H1 (cell line): ENCODE measurements at regions not wholly inside any gene's neighbourhood (a gene's known extent, or its start where the extent isn't known, plus 50 kb on each side); places are given as distances from the start of the nearest gene placed in this dataset.

Experiments used
- CTCF ChIA-PET: fragments of 300-600 bp; sonication (Branson Sonifier 250); formaldehyde crosslinking; loops from one replicate; lab custom pipeline; 2021; ENCODE audit not compliant: partially characterized antibody; lab: Charles Lee
- POLR2A ChIA-PET: fragments of 300-600 bp; sonication (Branson Sonifier 250); formaldehyde crosslinking; loops from one replicate; lab custom pipeline; 2021; ENCODE audit warnings: inconsistent platforms; ENCODE audit not compliant: partially characterized antibody; lab: Charles Lee
- DNase-seq, 2 experiments: peaks; one replicate each; pipeline versions ENCODE4 v3.0.0 to v3.0.0-alpha.2; 2010 to 2022; ENCODE audit warnings: low spot score in 2 of 2, low read depth in 1 of 2, mixed read lengths in 1 of 2
- FAIRE-seq: peaks from 2 replicates; lab custom pipeline; 2011; peaks lifted over from hg19 to GRCh38; lab: Jason Lieb, UNC
- H2AFZ ChIP-seq: 2 replicates; pipeline ENCODE4 v1.8.1; 2012; ENCODE audit warnings: low read length, inconsistent platforms
- H2AK5ac ChIP-seq: 2 replicates; pipeline ENCODE4 v1.6.1; 2013; ENCODE audit warnings: low read depth, low read length
- H2BK120ac ChIP-seq: replicated peaks from 2 replicates; pipeline ENCODE3; 2013; ENCODE audit warnings: low read depth, low read length, inconsistent platforms
- H2BK12ac ChIP-seq: 2 replicates; pipeline ENCODE4 v1.6.1; 2013; ENCODE audit warnings: low read depth, low read length
- H2BK15ac ChIP-seq: 2 replicates; pipeline ENCODE4 v1.6.1; 2013; ENCODE audit warnings: low read length
- H2BK20ac ChIP-seq: 2 replicates; pipeline ENCODE4 v1.6.1; 2013; ENCODE audit warnings: low read length
- H2BK5ac ChIP-seq: 2 replicates; pipeline ENCODE4 v1.6.1; 2013; ENCODE audit warnings: low read depth, low read length
- H3K14ac ChIP-seq: 2 replicates; pipeline ENCODE4 v1.6.1; 2013; ENCODE audit warnings: inconsistent platforms; ENCODE audit not compliant: insufficient read length
- H3K18ac ChIP-seq: 2 replicates; pipeline ENCODE4 v1.6.1; 2013; ENCODE audit warnings: low read length; ENCODE audit errors: extremely low read depth
- H3K23ac ChIP-seq: 2 replicates; pipeline ENCODE4 v1.6.1; 2013; ENCODE audit warnings: inconsistent platforms; ENCODE audit not compliant: insufficient read length
- H3K23me2 ChIP-seq: 2 replicates; pipeline ENCODE4 v1.6.1; 2013; ENCODE audit warnings: low read depth, low read length
- H3K27ac ChIP-seq: 2 replicates; pipeline ENCODE4 v1.6.1; 2011; ENCODE audit warnings: low read depth, low read length, inconsistent platforms
- H3K27me3 ChIP-seq, 4 experiments: replicated peaks in 1 of 4; 1 replicate in 1 of 4; 2 replicates in 3 of 4; pipeline versions ENCODE4 v1.6.1 to v1.8.1; 2011 to 2013; ENCODE audit warnings: low read length in 3 of 4, mild to moderate bottlenecking in 3 of 4, inconsistent platforms in 2 of 4, mixed read lengths in 2 of 4, moderate library complexity in 1 of 4; ENCODE audit not compliant: control insufficient read depth in 3 of 4, insufficient read depth in 3 of 4; ENCODE audit errors: extremely low read depth in 1 of 4
- H3K36me3 ChIP-seq, 4 experiments: 2 replicates each; pipeline versions ENCODE4 v1.6.1 to v1.8.1; 2011 to 2013; ENCODE audit warnings: mild to moderate bottlenecking in 4 of 4, low read length in 3 of 4, moderate library complexity in 2 of 4, control low read depth in 1 of 4, inconsistent platforms in 1 of 4; ENCODE audit not compliant: insufficient read depth in 4 of 4, control insufficient read depth in 2 of 4
- H3K4ac ChIP-seq: replicated peaks from 2 replicates; pipeline ENCODE3; 2013; ENCODE audit warnings: low read length, low read depth, mixed read lengths, inconsistent platforms; ENCODE audit not compliant: insufficient read length
- H3K4me1 ChIP-seq, 4 experiments: replicated peaks in 1 of 4; 1 replicate in 1 of 4; 2 replicates in 3 of 4; pipeline versions ENCODE4 v1.6.1 to v1.8.1; 2011 to 2013; ENCODE audit warnings: low read length in 3 of 4, inconsistent platforms in 2 of 4, mixed read lengths in 1 of 4; ENCODE audit not compliant: insufficient read depth in 4 of 4, control insufficient read depth in 3 of 4
- H3K4me2 ChIP-seq, 2 experiments: 2 replicates each; pipeline versions ENCODE4 v1.6.1 to v1.8.1; 2011 to 2013; ENCODE audit warnings: low read depth in 2 of 2, low read length in 2 of 2, control low read depth in 1 of 2, inconsistent platforms in 1 of 2, mild to moderate bottlenecking in 1 of 2; ENCODE audit not compliant: insufficient read depth in 1 of 2
- H3K4me3 ChIP-seq, 4 experiments: fragments of 200-600, 300-600 bp in 1 of 4; sonication (generic), shearing (Covaris generic), sonication (Bioruptor Twin) in 1 of 4; 2 replicates each; pipeline versions ENCODE4 v1.5.1 to v1.8.1; 2011 to 2016; ENCODE audit warnings: low read length in 4 of 4, low read depth in 3 of 4, control low read depth in 2 of 4, inconsistent platforms in 2 of 4, mild to moderate bottlenecking in 2 of 4, mixed read lengths in 1 of 4, moderate library complexity in 1 of 4; ENCODE audit not compliant: insufficient read depth in 2 of 4; ENCODE audit errors: extremely low read depth in 1 of 4
- H3K56ac ChIP-seq: replicated peaks from 2 replicates; pipeline ENCODE3; 2013; ENCODE audit warnings: low read depth, mild to moderate bottlenecking, mixed read lengths, low read length, inconsistent platforms; ENCODE audit not compliant: insufficient read length
- H3K79me1 ChIP-seq: 2 replicates; pipeline ENCODE4 v1.6.1; 2013; ENCODE audit warnings: low read depth, low read length, control low read depth
- H3K79me2 ChIP-seq, 2 experiments: 2 replicates each; pipeline versions ENCODE4 v1.6.1 to v1.8.1; 2012 to 2013; ENCODE audit warnings: low read length in 2 of 2, mild to moderate bottlenecking in 2 of 2, inconsistent platforms in 1 of 2; ENCODE audit not compliant: insufficient read depth in 2 of 2, control insufficient read depth in 1 of 2
- H3K9ac ChIP-seq, 4 experiments: replicated peaks in 1 of 4; 1 replicate in 1 of 4; 2 replicates in 3 of 4; pipeline versions ENCODE4 v1.6.1 to v1.8.1; 2011 to 2013; ENCODE audit warnings: low read depth in 3 of 4, low read length in 3 of 4, control low read depth in 2 of 4, mild to moderate bottlenecking in 2 of 4, moderate library complexity in 2 of 4, inconsistent platforms in 1 of 4; ENCODE audit errors: extremely low read depth in 1 of 4
- H3K9me3 ChIP-seq, 2 experiments: 2 replicates each; pipeline versions ENCODE4 v1.6.1 to v1.8.1; 2012 to 2013; ENCODE audit warnings: mild to moderate bottlenecking in 2 of 2, moderate library complexity in 2 of 2, control low read depth in 1 of 2, inconsistent platforms in 1 of 2, low read depth in 1 of 2, low read length in 1 of 2, mixed read lengths in 1 of 2; ENCODE audit not compliant: insufficient read depth in 2 of 2
- H4K20me1 ChIP-seq, 2 experiments: replicated peaks in 1 of 2; 2 replicates each; pipeline versions ENCODE3 to v1.8.1; 2011 to 2013; ENCODE audit warnings: inconsistent platforms in 2 of 2, low read length in 2 of 2, mild to moderate bottlenecking in 1 of 2; ENCODE audit not compliant: insufficient read depth in 2 of 2, control insufficient read depth in 1 of 2
- H4K5ac ChIP-seq: 2 replicates; pipeline ENCODE4 v1.6.1; 2013; ENCODE audit warnings: low read length, low read depth, mixed read lengths, inconsistent platforms; ENCODE audit not compliant: insufficient read length
- H4K8ac ChIP-seq: 2 replicates; pipeline ENCODE4 v1.8.0; 2013; ENCODE audit warnings: mild to moderate bottlenecking, moderate library complexity, low read length, inconsistent platforms; ENCODE audit not compliant: insufficient read depth; ENCODE audit errors: extremely low read depth
- H4K91ac ChIP-seq: replicated peaks from 2 replicates; pipeline ENCODE3; 2013; ENCODE audit warnings: low read length, mixed read lengths, inconsistent platforms; ENCODE audit not compliant: insufficient read length
- BRCA1 ChIP-seq: IDR thresholded peaks from 2 replicates; pipeline ENCODE4 v1.6.1; 2012; ENCODE audit warnings: low read depth, low read length, improper control_type of control experiment
- NANOG ChIP-seq: IDR thresholded peaks from 2 replicates; pipeline ENCODE4 v1.6.1; 2011; ENCODE audit warnings: low read length, low read depth, mild to moderate bottlenecking, inconsistent platforms; ENCODE audit not compliant: insufficient read depth, poor library complexity, severe bottlenecking
- RNF2 ChIP-seq: fragments of 200-900, 300-1000 bp; sonication (generic); IDR thresholded peaks from 2 replicates; pipeline ENCODE4 v1.7.1; 2016; ENCODE audit warnings: borderline replicate concordance, low read depth, mild to moderate bottlenecking, antibody characterized with exemption, low read length; ENCODE audit not compliant: poor library complexity, severe bottlenecking; ENCODE audit errors: missing control alignments
- SIRT6 ChIP-seq: IDR thresholded peaks from one replicate; pipeline ENCODE4 v1.7.1; 2012; ENCODE audit warnings: low read length, inconsistent platforms
- YY1 ChIP-seq: IDR thresholded peaks from 2 replicates; pipeline ENCODE4 v1.6.1; 2011; ENCODE audit warnings: low read depth, mild to moderate bottlenecking, low read length
- ZNF274 ChIP-seq: IDR thresholded peaks from 2 replicates; pipeline ENCODE4 v1.7.0; 2012; ENCODE audit warnings: low read length, borderline replicate concordance; ENCODE audit errors: extremely low read depth
- WGBS, 2 experiments: shearing (Covaris generic) in 1 of 2; methylation state at CpG; one replicate each; pipeline versions ENCODE4 v1.1.6 to v1.1.7; 2013 to 2015; ENCODE audit warnings: low lambda C conversion rate in 2 of 2, mixed read lengths in 2 of 2, inconsistent platforms in 1 of 2, low coverage in 1 of 2, missing lambda C conversion rate in 1 of 2; ENCODE audit not compliant: insufficient replicate concordance in 2 of 2, insufficient coverage in 1 of 2, insufficient read length in 1 of 2; ENCODE audit errors: extremely low coverage in 1 of 2, missing lambda C conversion rate in 1 of 2; 5-methylcytosine and 5-hydroxymethylcytosine counted together

DNA sequence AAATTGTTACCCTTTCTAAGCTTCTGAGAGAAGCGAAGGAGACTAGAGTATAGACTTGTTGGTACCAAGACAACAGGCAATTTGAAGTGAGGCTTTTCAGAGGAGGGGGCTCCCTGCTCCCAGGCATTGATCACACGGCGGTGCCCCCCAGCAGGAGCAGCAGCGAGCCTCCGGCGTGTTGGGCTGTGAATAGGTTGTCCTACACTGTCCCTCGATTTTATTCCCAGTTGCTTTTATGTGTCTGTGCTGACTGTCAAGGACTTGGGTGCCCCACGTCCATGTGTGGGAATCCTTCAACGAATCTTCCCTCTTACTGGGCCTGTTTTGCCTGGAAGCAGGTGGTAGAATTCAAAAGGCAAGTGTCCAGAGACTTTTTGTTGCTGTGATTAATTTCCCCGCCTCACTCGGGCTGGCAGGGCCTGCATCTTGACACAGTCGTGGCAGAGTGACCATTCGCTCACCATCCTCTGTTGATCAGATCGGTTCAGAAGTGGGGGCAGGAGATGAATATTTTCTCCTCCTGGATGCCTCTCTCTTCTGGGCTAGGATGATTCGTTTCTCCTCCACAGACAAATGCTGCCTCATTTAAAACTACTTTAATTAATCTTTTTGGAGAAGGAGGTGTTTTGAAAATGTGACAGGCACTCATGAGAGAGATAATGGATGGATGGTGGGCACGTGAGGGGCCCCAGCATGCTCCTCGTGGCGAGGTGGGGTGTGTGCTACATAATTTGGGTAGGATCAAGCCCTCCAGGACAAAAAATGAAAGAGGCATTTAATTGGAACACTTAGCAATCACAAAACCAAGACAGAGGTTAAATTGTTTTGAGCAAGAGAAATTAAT is 77.6 kb downstream of the SMIM21 start:
- Histone ChIP-seq H4K91ac (peak overlapping the region; percentile 25), H3K23ac (no peak overlapping the region), H3K9ac (no peak overlapping the region), H3K9me3 (peaks cover 24 to 33% of the 10 kb centered on the region in 2 experiments), H3K4me3 (peak overlapping the region in 1 of 4 experiments; percentile 27; a peak in 1 of 8 replicates), H3K27me3 (peaks cover 0 to 2% (median 0%) of the 10 kb centered on the region in 4 experiments; a peak in 2 of 7 replicates), H2BK20ac (peak overlapping the region; percentile 66; the same call in 1 of the 2 replicates), H2AFZ (no peak overlapping the region), H3K79me1 (no peaks in the 10 kb centered on the region), H3K4ac (peak overlapping the region; percentile 32), H3K14ac (no peak overlapping the region), H2BK15ac (no peak overlapping the region), H3K18ac (no peak overlapping the region), H4K8ac (no peak overlapping the region; the same call in 1 of the 2 replicates), H4K5ac (no peak overlapping the region), H2BK5ac (no peak overlapping the region), H3K36me3 (peaks cover 0 to 6% (median 0%) of the 10 kb centered on the region in 4 experiments; a peak in 2 of 8 replicates), H2BK120ac (no peak overlapping the region), H3K79me2 (no peaks in the 10 kb centered on the region), H3K56ac (no peak overlapping the region), H4K20me1 (no peaks in the 10 kb centered on the region), H2AK5ac (no peak overlapping the region), H2BK12ac (peak overlapping the region; percentile 55; the same call in 1 of the 2 replicates), H3K4me2 (peak overlapping the region in 1 of 2 experiments; percentile 43; a peak in 2 of 4 replicates), H3K4me1 (peaks cover 2 to 22% (median 8%) of the 10 kb centered on the region in 4 experiments; a peak in 6 of 7 replicates), H3K27ac (no peak overlapping the region), H3K23me2 (no peaks in the 10 kb centered on the region)
- TF ChIP-seq RNF2 (no peak), NANOG (no peak), YY1 (no peak), BRCA1 (no peak), ZNF274 (no peak), SIRT6 (no peak)
- no peak for FAIRE-seq
- 63% methylated on average over 18 of the region's 18 CpGs; no CpG with 5 or more reads in 1 of the 2 experiments for WGBS, 2 experiments
- DNase-seq = no peak
- POLR2A ChIA-PET = no interaction called here
- CTCF ChIA-PET = interaction anchor here (0.7 to 1.1 kb wide), 2 partner anchors 13 to 129 kb away, joined by 3 to 4 read pairs; no protein-coding TSS in a partner anchor
